SJSA1 (cell line): ENCODE measurements at regions not wholly inside any gene's neighbourhood (a gene's known extent, or its start where the extent isn't known, plus 50 kb on each side); places are given as distances from the start of the nearest gene placed in this dataset.

Experiments
- DNase-seq, 2 experiments: peaks; one replicate each; pipeline ENCODE4 v3.0.0-alpha.2; 2015 to 2020; ENCODE audit warnings: low spot score in 2 of 2, low read depth in 1 of 2
- H3K27ac ChIP-seq: fragments of 250-450 bp; sonication (Bioruptor Pico); 2 replicates; pipeline ENCODE4 v1.5.1; 2020; ENCODE audit warnings: mild to moderate bottlenecking, moderate library complexity
- H3K27me3 ChIP-seq: fragments of 250-450 bp; sonication (Bioruptor Pico); replicated peaks from 2 replicates; pipeline ENCODE4 v1.5.1; 2020; ENCODE audit warnings: mild to moderate bottlenecking, moderate library complexity
- H3K36me3 ChIP-seq: fragments of 250-450 bp; sonication (Bioruptor Pico); 2 replicates; pipeline ENCODE4 v1.5.1; 2020; ENCODE audit warnings: mild to moderate bottlenecking
- H3K4me1 ChIP-seq: fragments of 250-450 bp; sonication (Bioruptor Pico); replicated peaks from 2 replicates; pipeline ENCODE4 v1.6.1; 2021; ENCODE audit warnings: mild to moderate bottlenecking
- H3K4me3 ChIP-seq: fragments of 250-450 bp; sonication (Bioruptor Pico); 2 replicates; pipeline ENCODE4 v1.5.1; 2020; ENCODE audit warnings: mild to moderate bottlenecking
- H3K9me3 ChIP-seq: fragments of 250-450 bp; sonication (Bioruptor Pico); replicated peaks from 2 replicates; pipeline ENCODE4 v1.5.1; 2020; ENCODE audit warnings: mild to moderate bottlenecking

DNA sequence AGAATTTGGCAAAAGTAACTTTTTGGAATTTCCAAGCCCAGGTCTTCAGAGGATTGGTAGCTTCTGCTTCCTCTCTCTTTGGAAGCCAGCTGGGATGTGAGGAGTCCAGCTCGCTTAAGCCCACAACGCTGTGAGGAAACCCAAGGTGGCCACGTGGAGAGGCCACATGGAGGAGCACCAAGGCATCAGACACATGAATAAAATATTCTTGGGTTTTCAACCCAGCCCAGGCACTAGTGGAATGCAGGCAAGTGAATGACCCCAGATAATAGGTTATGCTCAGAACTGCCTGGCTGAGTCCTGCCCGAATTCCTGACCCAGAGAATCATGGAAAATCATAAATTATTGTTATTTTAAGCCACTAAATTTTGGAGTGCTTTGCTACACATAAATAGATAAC is 119.7 kb upstream of the PARP11 start:
- Histone ChIP-seq H3K27ac (no peak overlapping the region), H3K36me3 (no peaks in the 10 kb centered on the region), H3K4me1 (no peaks in the 10 kb centered on the region), H3K9me3 (no peaks in the 10 kb centered on the region), H3K27me3 (no peaks in the 10 kb centered on the region), H3K4me3 (no peak overlapping the region)
- DNase-seq = no peak

DNA sequence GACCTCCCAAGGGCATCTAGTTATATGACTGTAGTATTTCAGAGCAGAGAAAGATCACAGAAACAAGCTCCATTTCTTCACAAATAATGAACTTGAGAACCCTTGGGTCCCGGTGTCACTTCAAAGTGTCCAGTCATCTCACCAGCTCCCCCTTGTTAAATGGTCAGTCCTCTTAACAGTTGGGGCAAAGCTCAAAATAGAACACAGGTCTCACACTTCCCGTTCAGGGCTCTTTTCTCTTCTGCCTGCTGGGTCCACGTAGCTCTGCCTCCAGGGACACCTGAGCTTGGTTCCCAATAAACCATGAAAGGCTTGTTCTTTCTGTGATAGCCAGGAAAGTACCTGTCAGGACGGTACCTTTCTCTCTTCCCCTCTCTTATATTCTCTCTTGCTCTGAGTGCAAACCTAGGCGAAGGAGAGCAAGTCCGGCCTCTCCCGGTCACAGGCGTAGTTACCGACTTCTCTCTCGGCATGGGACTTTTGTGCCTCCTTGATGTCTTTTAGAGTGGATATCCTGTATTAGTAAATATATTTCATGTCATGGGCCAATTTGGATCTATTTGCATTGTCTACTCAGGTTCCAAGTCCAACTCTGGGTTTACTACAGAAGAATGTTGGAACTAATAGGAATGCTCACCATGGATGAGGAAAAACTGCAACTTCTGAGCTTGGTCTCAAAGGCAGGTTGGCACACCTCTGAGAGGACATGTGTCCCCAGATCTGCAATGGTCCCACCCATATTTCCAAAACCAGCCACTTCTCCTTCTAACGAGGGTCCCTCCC is 118.8 kb upstream of the PARP11 start:
- Histone ChIP-seq H3K36me3 (no peaks in the 10 kb centered on the region), H3K27ac (no peak overlapping the region), H3K27me3 (no peaks in the 10 kb centered on the region), H3K9me3 (no peaks in the 10 kb centered on the region), H3K4me3 (no peak overlapping the region), H3K4me1 (no peaks in the 10 kb centered on the region)
- DNase-seq = no peak

DNA sequence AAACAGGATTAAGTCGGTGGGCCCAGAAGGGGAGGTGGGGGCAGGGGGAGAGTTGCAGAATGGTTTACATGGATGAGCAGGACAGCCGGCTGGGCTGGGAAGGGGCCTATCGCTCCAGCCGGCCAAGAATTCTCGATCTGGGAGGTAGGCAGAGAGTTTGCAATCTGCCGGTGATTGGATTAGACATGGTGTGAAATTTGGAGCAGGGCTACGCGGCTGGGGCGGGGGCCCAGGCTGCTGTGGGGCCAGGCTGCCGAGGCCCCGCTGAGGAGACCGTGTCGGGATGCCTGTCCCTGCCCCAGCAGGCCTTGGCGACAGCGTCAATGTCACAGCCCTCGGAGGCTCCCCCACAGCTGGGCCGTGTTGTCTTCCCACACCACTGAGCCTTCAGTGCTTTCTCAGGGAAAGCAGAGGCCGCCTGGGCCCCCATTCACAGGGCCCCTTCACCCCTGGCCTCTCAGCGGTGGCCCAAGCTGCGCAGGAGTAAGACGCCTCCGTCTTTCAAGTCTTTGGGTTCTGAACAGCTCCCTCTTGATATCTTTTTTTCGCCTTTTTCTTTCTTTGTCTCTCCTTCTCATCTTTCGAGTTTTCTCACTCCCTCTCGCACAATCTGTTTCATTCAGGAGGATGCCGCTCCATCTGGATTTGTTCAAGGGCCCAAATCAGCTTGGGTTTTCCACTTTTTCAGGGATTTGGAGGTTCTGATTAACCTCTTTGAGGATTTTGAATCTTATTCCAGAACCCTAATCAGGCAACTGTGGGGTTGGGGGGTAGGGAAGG is 117.5 kb upstream of the PARP11 start:
- no peak overlapping the region for H3K27ac ChIP-seq
- H3K9me3 ChIP-seq = no peaks in the 10 kb centered on the region
- DNase-seq = no peak
- H3K4me3 ChIP-seq = no peak overlapping the region
- H3K27me3 ChIP-seq = no peaks in the 10 kb centered on the region
- H3K36me3 ChIP-seq = no peaks in the 10 kb centered on the region
- H3K4me1 ChIP-seq = no peaks in the 10 kb centered on the region

DNA sequence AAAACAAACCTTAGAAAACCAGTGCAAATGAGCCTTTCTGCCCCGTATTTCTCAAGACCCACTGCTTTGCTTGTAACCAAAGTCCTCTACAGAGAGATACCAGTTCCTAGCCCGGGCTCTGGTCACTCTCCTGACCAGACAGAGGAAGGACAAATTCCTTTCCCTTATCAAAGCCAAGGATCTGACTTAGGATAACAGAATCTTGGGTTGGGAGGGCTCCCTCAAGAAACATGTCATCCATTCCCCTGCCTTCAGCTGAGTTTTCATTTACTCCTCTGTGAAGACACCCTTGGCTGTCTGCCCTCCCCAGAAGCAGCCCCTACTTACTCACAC is 116.0 kb upstream of the PARP11 start:
- no peaks in the 10 kb centered on the region for H3K36me3 ChIP-seq
- H3K4me1 ChIP-seq = no peaks in the 10 kb centered on the region
- DNase-seq = no peak
- no peak overlapping the region for H3K27ac ChIP-seq
- H3K4me3 ChIP-seq = no peak overlapping the region
- H3K9me3 ChIP-seq = peaks cover 4% of the 10 kb centered on the region
- no peaks in the 10 kb centered on the region for H3K27me3 ChIP-seq

DNA sequence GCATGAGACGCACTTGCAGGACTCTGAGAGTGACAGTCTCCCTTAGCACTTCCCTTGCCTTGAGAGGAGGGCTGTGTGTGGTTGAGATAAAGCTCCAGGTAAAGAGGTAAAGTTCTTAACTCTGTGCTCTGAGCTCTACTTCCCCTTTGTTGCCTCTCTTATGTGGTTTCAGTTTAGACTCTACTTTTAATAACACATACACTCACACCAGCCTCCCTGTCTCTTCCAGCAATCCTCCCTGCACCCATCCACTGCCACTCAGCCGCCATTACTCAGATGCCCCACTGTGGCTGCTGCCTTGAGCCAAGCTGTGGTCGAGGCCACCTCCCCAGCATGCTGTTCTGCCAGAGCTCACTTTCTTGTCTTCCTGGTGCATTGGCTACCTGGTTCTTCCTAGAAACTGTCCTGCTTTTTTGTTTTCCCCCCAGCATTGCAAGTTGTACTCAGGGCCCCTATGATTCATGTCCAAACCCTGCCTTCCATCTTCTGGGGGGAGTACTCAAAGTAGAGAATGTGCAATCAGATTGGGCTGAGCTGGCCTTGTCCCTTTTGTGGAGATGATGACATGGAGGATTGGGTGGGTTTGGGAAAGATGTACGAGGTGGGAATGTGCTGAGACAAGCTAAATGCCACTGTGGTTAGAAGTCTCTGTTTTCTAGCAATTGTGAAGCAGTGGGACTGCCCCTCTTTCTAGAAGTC is 115.5 kb upstream of the PARP11 start:
- no peak overlapping the region for H3K27ac ChIP-seq
- H3K27me3 ChIP-seq = no peaks in the 10 kb centered on the region
- no peak overlapping the region for H3K4me3 ChIP-seq
- H3K36me3 ChIP-seq = no peaks in the 10 kb centered on the region
- H3K4me1 ChIP-seq = no peaks in the 10 kb centered on the region
- H3K9me3 ChIP-seq = peaks cover 4% of the 10 kb centered on the region
- no peak for DNase-seq

DNA sequence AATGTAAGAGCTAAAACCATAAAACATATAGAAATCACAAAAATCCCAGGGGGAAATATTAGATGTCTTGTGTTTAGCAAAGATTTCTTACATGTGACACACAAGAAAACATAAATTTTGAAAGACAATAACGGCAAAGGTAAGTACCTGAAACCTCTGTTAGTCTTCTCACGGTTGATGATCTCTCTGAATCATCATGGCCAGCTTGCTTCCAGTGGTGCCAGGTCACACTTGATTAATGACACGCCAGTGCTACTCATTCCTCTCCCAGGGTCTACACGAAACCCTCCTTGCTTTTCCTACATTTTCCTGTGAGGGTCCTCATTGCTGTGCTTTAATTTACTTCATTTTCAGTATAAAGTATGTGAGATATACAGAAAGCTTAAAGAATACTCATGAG is 114.4 kb upstream of the PARP11 start:
- Histone ChIP-seq H3K27me3 (no peaks in the 10 kb centered on the region), H3K9me3 (peaks cover 4% of the 10 kb centered on the region), H3K4me3 (no peak overlapping the region), H3K4me1 (no peaks in the 10 kb centered on the region), H3K36me3 (no peaks in the 10 kb centered on the region), H3K27ac (no peak overlapping the region)
- no peak for DNase-seq

DNA sequence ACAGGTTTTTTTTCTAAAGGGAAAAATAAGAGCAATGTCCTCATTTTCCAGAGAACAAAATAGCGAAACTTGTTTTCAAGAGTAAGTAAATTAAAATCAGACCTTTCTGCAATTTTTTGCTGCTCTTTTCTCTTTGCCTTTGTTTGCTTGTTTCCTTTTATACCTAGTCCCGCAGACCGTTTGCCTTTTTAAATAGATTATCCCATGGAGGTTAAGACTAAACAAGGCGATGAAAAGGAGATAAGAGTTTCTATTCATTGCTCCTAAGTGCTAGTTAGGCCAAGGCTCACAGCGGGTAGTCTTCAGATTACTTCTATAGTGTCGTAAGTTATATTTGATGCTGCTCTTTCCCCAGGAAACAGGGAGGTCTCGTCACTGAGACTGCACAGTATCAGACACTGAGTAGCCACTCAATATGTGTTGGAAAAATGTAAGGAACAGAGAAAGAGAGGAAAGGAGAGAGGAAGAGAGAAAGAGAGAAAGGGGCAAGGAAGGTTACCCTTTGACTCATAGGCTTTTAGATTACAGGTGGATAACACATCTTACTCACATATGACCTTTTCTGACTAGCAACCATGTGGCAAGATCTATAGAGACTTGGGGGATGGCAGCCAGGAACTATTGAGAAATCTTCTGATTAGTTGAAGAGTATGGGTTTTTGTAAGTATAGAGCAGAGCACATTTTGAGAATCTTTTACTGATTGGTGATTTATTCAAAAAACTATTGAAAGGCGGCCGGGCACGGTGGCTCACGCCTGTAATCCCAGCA is 107.5 kb upstream of the PARP11 start:
- Histone ChIP-seq H3K27ac (no peak overlapping the region), H3K27me3 (no peaks in the 10 kb centered on the region), H3K36me3 (no peaks in the 10 kb centered on the region), H3K4me3 (no peak overlapping the region), H3K4me1 (no peaks in the 10 kb centered on the region), H3K9me3 (peaks cover 11% of the 10 kb centered on the region)
- DNase-seq = no peak

DNA sequence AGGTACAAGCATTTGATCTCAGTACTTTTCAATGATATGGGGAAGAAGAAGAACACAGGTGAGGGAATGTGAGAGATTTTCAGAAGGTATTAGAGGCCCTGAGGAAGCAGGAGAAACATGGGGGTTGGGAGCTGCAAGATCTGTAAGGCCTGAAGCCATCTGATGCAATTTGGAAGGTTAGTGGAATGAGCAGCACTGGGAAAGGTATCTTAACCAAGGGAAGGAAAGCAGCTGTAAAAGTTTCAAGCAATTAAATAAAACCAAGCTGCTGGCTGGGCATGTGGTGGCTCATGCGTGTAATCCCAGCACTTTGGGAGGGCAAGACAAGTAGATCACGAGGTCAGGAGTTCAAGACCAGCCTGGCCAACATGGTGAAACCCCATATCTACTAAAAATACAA is 104.4 kb upstream of the PARP11 start:
- Histone ChIP-seq H3K27ac (no peak overlapping the region), H3K27me3 (no peaks in the 10 kb centered on the region), H3K4me3 (no peak overlapping the region), H3K36me3 (no peaks in the 10 kb centered on the region), H3K4me1 (no peaks in the 10 kb centered on the region), H3K9me3 (0 out of 2 replicates have a peak, but pooled peaks cover 6% of the 10 kb centered on the region)
- no peak for DNase-seq

DNA sequence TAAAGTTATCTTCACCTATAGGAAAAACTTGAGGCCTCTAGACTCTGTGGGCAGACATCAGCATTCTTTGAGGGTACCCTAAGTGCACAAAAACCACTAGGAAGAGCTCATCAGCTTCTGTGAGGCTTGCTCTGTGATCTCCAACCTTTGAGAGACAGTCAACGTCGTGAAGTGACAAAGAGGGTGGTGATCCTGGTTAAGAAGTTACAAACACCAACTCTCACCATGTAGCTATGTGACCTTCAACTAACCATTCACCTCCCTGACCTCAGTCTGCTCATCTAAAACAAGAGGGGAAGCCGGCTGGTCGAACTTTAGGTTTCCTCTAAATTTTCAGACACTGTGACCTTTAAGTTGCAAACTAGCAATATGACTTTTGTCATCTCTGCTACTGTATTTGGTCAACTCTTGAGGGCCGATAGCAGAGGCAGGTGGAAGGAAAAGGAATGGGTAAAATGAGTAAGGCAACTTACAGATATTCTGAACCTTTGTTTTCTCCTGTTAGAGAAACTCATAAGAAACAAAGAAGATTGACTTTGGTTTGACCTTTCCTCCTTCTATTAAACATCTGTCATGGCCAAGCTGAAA is 103.2 kb upstream of the PARP11 start:
- 0 out of 2 replicates have a peak, but pooled peaks cover 6% of the 10 kb centered on the region for H3K9me3 ChIP-seq
- no peaks in the 10 kb centered on the region for H3K36me3 ChIP-seq

DNA sequence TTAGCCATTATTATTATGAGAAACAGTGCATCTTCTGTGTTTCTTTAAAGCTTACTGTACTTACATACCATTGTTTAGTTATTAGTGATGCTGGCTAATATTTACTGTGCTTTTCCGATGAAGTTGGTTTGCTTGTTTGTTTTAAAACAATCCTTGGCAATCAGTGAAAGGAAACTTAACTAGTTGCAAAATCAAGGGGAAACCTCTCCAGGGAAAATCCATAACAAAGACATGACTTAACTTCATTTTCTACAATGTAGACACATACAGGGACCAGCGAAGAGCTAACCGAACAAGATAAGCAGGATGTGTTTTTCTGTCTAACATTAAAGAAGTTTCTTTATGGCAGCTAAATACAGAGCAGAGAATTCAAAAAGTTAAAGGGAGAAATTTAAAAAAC is 102.5 kb upstream of the PARP11 start:
- H3K4me3 ChIP-seq = no peak overlapping the region
- no peaks in the 10 kb centered on the region for H3K27me3 ChIP-seq
- H3K9me3 ChIP-seq = 0 out of 2 replicates have a peak, but pooled peaks cover 5% of the 10 kb centered on the region
- DNase-seq = no peak
- no peak overlapping the region for H3K27ac ChIP-seq
- no peaks in the 10 kb centered on the region for H3K4me1 ChIP-seq
- H3K36me3 ChIP-seq = no peaks in the 10 kb centered on the region

More for the DNA sequence above, 103.2 kb upstream of the PARP11 start:
- Histone ChIP-seq H3K4me3 (no peak overlapping the region), H3K4me1 (no peaks in the 10 kb centered on the region), H3K27ac (no peak overlapping the region), H3K27me3 (no peaks in the 10 kb centered on the region)
- no peak for DNase-seq

DNA sequence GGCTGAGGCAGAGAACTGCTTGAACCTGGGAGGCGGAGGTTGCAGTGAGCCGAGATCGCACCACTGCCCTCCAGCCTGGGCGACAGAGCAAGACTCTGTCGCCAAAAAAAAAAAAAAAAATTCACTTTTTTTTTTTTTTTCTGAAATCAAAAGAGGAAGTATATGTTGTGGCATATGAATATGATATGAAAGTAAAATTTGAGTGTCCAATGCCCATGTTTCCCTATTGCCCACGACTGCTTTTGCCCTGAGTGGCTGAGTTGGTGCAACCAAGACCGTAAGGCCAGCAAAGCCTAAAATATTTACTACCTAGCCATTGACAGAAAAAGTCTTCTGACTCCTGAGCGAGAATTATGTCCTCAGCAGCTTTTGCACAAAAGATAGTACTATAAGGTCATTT is 101.7 kb upstream of the PARP11 start:
- Histone ChIP-seq H3K9me3 (0 out of 2 replicates have a peak, but pooled peaks cover 4% of the 10 kb centered on the region), H3K36me3 (no peaks in the 10 kb centered on the region), H3K27me3 (no peaks in the 10 kb centered on the region), H3K27ac (no peak overlapping the region), H3K4me3 (no peak overlapping the region), H3K4me1 (no peaks in the 10 kb centered on the region)
- DNase-seq = no peak

DNA sequence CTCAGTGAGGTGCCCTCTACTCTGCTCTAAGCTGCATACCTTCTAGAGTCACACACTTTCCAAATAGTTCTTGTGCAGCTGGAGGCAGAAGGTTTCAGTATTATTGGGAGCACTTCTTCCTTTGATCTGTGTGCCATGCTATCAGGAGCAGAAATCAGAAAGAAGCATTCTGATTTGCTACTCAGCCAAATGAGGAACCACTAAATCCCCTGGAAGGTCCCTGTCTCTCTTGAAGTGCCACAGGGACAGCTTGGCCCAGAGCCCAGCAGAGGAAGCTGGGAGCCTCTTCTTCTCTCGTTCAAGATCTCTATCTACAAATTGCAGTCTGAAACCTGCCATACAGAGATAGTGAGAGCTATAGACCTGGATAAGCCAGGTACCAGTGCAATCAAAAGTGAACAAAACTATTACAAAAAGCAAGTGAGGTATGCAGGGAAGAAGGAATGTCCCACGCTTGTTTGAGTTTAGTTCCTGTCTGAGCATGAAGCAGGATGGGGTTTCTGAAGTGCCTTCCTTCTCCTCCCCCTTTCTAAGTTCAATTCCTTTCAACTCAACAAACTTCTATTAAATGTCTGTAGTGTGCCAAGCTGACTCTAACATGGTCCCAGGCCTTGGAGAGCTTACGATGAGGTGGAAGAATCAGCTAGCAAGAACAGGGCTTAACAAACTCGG is 100.9 kb upstream of the PARP11 start:
- H3K27me3 ChIP-seq = no peaks in the 10 kb centered on the region
- H3K27ac ChIP-seq = no peak overlapping the region
- H3K36me3 ChIP-seq = no peaks in the 10 kb centered on the region
- H3K9me3 ChIP-seq = 0 out of 2 replicates have a peak, but pooled peaks cover 4% of the 10 kb centered on the region
- no peak for DNase-seq
- H3K4me1 ChIP-seq = no peaks in the 10 kb centered on the region
- H3K4me3 ChIP-seq = no peak overlapping the region
